Fibroblast of the conjunctiva (primary cell): ENCODE measurements at regions not wholly inside any gene's neighbourhood (a gene's known extent, or its start where the extent isn't known, plus 50 kb on each side); places are given as distances from the start of the nearest gene placed in this dataset.

ENCODE experiments used
- DNase-seq: peaks from one replicate; pipeline ENCODE4 v3.0.0-alpha.2; 2010; ENCODE audit warnings: low read depth

- DNase-seq = peak; percentile 68
Measured at GRCh38 chr11:76721755-76722677, 51.5 kb upstream of the LRRC32 start.

- DNase-seq = no peak
Measured at GRCh38 chr11:76723142-76723541, 52.6 kb upstream of the LRRC32 start.

- no peak for DNase-seq
Measured at GRCh38 chr11:76723548-76723947, 53.0 kb upstream of the LRRC32 start.

- no peak for DNase-seq
Measured at GRCh38 chr11:76724171-76724768, 53.7 kb upstream of the LRRC32 start.

- no peak for DNase-seq
Measured at GRCh38 chr11:76728227-76728626, 54.9 kb upstream of the TSKU start.

- DNase-seq = no peak
Measured at GRCh38 chr11:76728778-76729177, 54.4 kb upstream of the TSKU start.

GRCh38 chr11:76729214-76729613 lies 53.9 kb upstream of the TSKU start:
- DNase-seq = no peak

GRCh38 chr11:76730887-76731565 lies 52.1 kb upstream of the TSKU start:
- no peak for DNase-seq

GRCh38 chr11:76732643-76733042 lies 50.5 kb upstream of the TSKU start:
- no peak for DNase-seq
